GM03348 (cell line): ENCODE measurements at regions not wholly inside any gene's neighbourhood (a gene's known extent, or its start where the extent isn't known, plus 50 kb on each side); places are given as distances from the start of the nearest gene placed in this dataset.
"Not testable (repeated sequence)": the region's sequence is repeated elsewhere in the genome, so short reads cannot be mapped to it uniquely, and the experiment has no call there.

ENCODE experiments used
- DNase-seq: peaks from one replicate; pipeline ENCODE4 v3.0.0; 2012; ENCODE audit warnings: low spot score

DNA sequence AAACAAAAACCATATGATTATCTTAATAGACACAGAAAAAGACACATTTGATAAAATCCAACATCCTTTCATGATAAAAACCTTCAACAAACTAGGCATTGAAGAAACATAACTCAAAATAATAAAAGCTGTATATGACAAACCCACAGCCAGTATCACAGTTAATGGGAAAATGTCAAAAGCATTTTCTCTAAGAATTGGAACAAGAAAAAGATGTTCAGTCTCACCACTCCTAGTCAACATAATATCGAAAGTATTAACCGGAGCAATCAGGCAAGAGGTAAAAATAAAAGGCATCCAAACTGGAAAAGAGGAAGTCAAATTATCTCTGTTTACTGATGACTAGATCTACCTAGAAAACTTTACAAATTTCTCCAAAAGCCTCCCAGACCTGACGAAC lies 684.2 kb upstream of the SPRY2 start:
- no peak for DNase-seq

DNA sequence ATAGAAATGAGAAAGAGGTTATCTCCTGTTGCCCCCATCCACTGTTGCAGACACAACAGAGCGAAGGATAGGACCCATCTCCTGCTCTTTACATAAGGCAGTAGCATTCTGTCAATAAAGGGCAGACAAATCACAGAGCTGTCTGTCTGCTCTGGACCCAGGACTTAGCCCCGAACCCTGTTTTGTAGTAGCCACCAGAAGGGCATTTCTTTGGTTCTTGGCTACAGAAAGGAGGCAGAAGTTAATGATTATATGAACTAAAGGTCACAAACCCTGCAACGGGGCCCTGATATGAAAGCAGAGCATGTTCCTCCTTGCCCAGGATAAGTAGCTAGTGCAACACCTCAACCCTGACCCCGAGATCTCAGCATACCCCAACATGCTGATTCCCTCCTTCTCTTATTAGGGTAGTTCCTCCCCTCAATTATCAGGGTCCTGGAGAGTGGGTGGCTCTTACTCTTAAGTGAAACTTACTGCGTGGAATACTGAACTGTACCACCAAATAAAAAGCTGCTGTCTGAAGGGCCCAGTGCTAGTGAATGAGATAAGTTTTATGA lies 680.4 kb upstream of the SPRY2 start:
- DNase-seq: no peak

DNA sequence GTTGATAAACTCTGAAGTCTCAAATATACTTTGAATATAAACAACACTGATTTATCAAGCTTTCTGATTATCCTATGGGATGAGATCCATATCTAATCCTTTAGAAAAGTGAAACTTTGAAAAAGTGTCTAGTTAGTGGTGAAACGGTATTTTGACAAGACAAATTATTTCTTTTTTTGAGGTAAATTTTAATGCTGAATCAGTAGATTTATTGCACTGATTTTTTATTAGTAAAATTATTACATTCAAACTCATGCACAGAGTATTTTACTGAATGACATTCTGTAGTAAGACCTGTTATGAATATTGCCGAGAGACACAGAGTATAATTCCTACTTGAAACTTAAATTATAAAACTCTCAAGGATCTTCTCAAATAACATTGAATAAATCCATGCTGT lies 679.1 kb upstream of the SPRY2 start:
- DNase-seq: no peak

DNA sequence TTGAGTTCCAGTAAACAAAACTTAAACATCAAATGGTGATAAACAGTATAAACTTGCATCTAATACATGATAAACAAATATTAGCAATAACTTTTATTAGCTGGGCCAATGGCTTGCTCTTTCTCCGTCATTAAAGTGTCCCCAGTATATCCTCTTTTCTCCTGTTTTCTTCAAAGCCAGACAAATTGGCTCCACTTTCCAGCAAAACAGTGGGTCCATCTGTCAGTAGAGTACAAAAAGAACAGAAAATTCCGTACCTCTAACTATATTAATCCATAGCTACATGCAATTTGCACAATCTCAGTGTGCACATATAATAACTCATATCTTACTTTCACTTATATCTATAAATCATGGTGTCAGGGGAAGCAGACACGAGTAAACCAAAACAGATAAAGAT lies 678.0 kb upstream of the SPRY2 start:
- no peak for DNase-seq

DNA sequence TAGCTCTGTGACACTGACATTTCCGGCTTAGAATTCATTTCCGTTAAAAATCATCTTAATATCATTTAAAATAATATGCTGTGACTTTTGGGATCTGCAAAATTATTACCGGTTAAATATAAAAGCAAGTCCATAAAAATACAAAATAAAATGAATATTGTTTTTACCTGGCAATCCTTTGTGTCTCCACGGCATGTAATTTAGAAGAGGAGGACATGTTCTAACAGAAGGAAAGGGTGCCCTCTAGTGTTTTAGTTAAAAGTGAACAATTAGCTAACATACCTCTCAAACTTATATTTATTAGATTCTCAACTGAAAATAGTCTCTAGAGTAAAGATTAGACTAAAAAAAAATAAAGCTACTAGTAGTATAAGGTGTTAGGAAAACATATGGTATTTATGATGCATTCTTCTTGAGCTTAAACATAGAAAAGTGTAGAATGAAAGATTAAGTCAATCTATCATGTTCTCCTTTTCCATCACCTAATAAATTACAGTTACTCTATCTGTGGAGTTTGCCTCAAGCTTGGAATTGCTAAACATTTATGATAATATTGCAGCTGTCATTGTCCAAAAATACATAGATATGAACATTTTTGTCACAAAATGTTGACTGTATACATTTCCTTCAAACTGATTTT lies 676.7 kb upstream of the SPRY2 start:
- DNase-seq: peak; percentile 56

DNA sequence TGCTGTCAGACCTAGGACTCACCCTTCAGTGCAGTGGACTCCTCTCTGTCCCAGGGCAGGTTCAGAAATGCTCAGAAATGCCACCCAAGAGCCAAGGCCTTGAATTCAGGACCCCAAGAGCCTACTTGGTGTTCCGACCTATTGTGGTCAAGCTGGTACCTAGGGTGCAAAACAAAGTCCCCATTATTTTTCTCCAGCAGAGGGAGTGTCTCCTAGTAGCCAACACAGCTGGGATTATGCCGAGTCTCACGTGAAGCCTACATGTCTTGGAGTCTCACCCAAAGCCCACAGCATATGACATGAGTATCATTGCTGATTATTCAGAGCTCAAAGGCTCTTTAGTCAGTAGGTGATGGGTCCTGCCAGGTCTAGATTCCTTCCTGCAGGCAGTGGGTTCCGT lies 671.1 kb upstream of the SPRY2 start:
- no peak for DNase-seq

DNA sequence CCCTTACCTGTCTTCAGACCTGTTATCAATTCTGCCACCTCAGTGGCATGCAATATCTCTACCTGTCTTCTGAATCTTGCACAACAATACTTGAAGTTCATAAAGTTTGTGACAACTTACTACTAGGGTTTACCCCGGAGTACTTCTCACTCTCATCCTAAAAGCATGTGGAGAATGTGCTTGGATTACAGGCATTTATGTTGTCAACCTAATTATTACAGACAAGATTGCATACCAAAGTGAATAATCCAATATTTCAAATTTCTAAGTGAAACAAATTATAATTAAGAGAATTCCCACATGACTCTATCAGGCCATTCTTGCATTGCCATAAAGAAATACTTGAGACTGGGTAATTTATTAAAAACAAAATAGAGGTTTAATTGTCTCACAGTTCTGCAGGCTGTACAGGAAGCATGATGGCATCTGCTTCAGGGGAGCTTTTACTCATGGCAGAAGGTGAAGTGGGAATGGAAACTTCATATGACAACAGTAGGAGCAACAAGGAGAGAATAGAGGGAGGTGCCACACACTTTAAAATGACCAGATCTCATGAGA lies 661.0 kb upstream of the SPRY2 start:
- no peak for DNase-seq

DNA sequence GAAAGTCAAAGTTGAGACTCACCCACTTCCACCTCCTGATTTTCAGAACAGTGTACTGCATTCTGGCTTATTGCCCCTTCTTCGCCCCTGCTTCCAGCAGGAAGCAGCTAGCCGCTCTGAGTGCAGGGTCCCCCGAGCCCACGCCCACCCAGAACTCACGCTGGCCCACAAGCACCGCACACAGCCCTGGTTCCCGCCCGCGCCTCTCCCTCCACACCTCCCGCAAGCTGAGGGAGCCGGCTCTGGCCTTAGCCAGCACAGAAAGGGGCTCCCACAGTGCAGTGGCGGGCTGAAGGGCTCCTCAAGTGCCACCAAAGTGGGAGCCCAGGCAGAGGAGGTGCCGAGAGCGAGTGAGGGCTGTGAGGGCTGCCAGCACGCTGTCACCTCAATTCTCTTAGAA lies 657.7 kb upstream of the SPRY2 start:
- not testable (repeated sequence) for DNase-seq

DNA sequence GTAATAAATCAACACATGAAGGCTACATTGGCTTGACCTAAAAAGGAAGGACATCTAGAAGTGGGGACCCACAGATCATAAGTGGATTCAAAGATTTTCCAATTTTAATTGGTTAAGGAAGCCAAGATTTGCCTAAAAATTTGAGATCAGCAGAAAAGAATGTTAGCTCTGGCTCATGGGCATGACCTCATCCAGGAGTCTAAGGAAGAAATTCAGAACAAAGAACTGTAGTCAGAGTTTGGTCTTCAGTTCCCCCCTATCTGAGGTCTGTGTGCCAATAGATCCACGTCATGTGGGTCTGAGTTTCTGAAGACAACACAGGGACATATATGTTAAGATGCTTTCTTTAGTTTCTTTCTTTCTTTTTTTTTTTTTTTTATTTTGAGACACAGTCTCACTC lies 648.8 kb upstream of the SPRY2 start:
- DNase-seq: no peak

DNA sequence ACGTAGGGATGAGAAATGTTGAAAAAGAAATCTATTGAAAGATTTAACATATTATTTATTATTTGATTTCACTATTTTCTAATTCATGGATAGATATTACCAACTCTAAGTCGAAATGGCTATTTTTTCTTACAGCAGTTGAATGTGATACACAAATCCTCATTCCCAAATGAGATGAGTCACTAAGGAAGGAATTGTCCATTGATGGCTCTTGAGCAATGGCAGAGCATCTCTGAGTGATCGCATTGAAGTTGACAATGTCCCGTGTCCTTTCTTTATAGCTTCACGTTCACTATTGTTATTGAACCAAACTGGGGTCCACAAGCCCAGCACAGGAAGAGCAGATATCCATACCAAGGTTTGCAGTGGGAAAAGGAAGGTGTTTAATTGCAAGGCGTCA lies 648.3 kb upstream of the SPRY2 start:
- DNase-seq: no peak

DNA sequence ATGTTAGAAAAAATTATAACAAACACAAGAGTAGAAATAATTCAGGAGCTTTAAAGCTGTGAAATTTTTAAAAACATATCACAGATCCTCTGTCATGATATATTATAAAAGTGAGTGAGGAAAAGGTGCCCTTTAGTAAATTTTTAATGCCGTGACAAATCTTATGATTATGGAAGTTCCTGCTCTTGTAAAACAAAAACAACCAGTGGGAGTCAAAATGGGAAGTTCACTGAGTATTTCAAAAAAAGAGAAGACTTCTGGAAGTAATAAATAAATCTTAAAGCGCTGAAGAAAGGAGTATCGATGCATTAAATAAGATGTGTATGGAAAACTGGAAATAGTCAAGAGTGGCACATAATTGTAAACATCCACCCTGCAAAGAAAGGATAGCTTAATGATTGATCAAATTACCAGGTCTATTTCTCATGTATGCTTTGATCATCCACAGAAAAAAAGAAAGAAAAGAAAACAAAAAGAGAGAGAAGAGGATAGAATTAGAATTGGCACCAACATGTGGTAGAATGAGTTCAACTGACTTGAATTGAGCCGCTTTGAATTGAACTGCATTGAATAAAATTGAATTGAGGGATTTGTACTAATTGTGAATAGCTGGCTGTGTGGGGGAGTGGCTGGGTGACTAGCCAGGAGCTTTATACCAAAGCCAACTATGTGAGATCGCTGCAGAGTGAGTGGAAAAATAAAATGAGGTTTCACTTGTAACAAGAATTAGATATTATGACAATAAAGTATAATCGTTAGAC lies 647.6 kb upstream of the SPRY2 start:
- DNase-seq: no peak

DNA sequence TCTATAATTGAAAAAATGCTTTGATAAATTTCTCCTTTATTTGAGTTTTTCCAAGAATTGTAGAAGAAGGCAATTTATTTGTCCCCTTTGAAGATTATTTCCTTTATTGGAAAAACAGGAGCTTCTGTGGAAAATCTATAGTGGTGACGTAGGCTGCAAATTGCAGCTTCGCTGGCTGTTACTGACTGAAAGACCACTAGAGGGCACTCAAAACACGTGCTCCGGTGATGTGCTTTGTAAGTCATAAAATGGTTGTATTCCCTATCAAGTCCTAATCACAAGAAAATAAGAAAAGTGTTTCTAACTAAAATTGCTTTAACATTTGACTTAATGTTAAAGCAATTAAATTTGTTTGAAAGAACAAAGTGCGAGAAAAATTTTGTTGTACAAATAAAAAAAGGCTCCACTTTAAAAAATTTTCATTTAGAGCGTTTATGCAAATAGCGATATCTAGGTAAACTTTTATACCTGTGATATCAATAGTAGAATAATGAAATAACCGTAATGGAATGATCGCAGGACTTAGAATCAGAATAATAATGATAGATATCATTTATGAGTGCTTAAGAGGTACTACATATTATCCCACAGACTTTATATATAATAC lies 638.2 kb upstream of the SPRY2 start:
- peak; percentile 72 for DNase-seq

DNA sequence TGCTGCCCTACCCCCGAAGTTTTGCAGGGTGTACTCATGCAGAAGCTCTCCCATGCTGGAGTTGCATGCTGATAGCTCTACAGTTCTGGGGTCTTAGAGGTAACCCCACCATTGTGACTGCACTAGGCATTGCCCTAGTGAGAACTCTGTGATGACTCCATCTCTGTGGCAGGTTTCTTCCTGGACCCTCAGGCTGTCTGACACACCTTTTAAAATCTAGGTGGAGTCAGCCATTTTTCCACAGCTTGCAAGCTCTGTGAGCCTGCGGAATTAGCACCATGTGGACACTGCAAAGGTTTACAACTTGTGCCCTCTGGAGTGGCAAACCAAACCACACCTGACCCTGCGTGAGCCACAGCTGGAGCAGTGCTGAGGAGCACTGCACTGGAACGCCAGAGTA lies 636.2 kb upstream of the SPRY2 start:
- DNase-seq: no peak

DNA sequence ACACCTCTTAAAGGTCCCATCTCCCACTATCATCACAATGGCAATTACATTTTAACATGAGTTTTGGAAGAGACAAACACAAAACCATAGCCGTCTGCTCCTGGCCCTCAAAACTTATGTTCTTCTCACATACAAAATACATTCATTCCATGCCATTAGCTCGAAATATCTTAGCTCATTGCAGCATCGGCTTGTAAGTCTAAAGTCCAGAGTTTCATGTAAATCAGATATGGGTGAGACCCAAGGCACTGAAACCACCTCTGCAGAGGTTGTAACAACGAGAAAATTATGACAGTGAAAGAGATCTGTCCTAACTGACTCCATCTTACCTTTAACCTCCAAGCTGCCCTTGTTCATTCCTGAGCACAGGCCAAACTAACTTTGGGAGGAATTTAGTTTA lies 635.0 kb upstream of the SPRY2 start:
- no peak for DNase-seq

DNA sequence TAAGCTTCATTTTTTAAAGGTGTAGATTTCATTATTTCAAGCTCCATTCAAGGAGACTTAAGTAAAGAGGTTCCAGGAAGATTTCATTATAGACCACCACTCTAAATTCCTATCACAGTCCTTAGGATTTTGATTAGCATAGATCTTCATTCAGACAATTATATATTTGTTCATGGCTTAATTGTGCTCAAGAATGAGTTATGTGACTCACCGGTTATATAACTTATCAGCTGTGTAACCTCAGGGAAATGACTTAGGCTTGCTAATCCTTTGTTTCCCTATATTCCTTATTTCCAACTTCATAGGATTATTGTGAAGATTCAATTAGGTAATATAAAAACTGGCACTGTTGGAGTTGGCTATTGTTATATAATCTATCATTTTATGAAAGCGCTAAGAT lies 632.8 kb upstream of the SPRY2 start:
- DNase-seq: no peak

DNA sequence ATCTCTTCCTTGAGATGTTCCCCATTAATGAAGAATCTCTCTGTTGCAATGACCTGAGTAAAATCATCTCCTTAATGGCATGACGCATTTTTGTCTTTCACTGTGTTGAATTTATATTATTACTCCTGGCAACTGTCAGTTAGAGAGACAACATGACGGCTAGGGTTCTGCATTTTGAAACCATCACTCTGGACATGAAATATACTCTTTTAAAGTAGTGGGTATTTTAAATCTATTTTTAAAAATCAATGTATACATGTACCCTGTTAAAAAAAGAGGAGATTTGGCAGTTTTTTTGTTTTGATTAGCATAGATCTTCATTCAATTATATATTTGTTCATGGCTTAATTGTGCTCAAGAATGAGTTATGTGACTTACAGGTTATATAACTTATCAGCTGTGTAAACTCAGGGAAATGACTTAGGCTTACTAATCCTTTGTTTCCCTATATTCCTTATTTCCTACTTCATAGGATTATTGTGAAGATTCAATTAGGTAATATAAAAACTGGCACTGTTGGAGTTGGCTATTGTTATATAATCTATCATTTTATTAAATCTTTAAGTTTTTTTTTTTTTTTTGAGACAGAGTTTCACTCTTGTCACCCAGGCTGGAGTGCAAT lies 632.0 kb upstream of the SPRY2 start:
- no peak for DNase-seq

DNA sequence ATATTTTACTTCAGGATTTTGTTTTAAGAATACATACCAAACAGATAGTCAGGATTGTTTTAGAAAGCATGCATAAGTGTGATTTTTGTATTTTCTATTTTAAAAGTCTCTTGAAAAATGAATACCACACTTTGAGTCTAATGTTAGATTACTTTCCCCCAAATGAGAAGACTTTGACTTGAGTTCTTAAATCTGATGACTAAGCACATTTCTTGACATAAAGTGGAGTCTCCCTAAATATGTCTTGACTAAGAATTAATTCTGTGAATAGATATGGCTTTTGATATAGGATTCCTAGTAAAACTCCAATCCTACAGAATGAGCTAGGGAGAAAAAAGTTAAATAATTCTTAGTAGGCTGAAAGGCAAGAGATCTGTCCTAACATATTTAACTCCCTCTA lies 624.2 kb upstream of the SPRY2 start:
- no peak for DNase-seq

DNA sequence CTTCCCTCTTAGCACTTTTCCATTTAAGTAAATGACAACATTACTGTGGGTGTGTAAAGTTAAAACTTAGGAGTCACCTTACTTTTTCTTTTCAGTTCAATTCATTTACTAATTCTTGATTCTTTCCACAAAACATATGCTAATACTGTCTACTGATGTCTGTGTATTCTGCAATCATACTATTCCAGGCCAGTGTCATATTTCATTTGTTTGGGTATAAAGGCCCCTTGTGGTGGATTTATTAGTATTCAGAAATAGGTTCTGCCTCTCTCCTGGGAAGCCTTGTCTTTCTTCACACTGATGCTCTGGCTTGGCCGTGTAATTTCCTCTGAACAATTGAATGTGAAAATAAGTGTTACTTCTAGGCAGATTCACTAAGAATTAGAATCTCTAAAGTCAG lies 621.9 kb upstream of the SPRY2 start:
- no peak for DNase-seq

DNA sequence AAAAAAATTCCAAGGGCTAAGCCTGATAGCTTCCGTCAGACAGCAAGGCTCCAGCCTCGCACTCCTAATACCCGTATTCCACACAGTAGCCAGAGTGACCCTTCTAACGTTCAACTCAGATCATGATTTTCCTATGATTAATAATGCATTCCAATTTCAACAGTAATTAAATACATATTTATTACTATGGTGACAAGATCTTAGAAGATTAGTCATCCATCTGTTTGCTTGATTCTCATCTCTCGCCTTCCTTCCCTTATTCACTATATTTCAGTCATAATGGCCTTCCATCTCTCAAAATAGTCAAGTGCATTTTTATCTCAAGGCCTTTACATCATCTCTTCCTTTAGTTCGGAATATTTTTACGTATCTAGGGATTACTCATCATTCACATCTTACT lies 621.2 kb upstream of the SPRY2 start:
- no peak for DNase-seq

DNA sequence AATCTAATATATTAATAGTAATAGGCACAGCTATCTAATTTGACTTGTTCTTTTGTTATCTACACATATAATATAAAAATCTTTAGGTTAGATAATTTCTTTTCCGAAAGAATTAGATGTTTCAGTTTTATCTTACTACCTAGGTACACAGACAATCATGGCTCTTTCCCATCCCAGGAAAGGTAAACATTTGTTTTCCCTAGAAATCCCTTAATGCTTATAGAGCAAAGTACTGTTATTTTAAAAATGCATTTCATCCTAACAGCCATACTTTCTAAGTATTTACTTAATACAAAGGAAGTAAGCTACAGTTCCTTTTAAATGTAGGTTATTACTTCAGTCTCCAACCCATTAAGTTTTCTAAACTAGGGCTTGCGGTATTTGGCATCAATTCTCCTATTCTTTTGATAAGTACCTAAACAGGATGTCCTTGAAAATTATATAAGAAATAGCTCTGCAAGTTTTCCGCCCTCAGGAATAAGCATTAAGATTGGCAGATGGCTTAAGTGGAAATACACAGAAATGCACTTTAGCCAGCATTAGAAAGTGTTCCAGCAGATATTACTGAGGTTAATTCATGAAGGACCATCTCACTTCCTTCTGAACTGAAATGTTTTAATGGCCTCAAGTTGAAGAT lies 616.2 kb upstream of the SPRY2 start:
- DNase-seq: no peak

DNA sequence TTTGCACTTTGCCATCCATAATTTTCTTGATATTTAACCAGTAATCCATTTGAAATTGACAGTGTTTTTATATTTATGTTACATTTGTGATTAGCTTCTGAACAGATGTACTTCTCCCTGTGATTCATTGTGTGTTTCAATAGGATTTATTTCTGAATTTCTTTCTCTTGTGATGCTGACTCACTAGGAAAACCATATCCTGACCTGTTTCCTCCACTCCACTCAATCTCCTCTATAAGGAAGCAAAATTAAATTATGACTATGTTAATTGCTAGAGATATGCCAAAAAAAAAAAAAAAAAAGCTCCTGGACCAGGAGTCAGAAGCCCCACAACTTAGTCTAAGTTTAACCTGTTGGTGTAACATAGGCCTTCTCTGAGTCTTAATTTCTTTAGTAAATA lies 614.6 kb upstream of the SPRY2 start:
- no peak for DNase-seq

DNA sequence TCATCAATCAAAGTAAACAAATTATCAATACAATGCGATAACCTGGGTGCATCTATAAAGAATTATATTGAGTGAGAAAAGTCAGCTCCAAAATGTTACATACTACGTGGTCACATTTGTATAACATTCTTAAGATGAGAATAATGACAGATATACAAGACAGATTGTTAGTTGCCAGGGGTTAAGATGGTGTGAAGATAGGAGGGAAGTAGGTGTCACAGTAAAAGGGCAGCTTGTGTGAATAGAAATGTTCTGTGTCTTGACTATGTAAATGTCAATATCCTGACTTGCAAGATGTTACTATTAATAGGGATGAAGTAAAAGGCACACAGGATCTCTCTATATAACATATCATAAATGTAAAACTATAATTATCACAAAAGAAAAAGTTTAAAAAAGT lies 611.2 kb upstream of the SPRY2 start:
- no peak for DNase-seq
